HL-60 (cell line): ENCODE measurements at regions not wholly inside any gene's neighbourhood (a gene's known extent, or its start where the extent isn't known, plus 50 kb on each side); places are given as distances from the start of the nearest gene placed in this dataset.

ENCODE experiments used
- CTCF ChIP-seq: IDR thresholded peaks from one replicate; pipeline ENCODE4 v1.5.1; 2011; ENCODE audit warnings: low read length, control low read depth, inconsistent platforms; ENCODE audit not compliant: insufficient read depth
- GABPA ChIP-seq: IDR thresholded peaks from 2 replicates; pipeline ENCODE4 v1.6.1; 2012; ENCODE audit warnings: low read depth
- POLR2AphosphoS5 ChIP-seq: IDR thresholded peaks from 2 replicates; pipeline ENCODE4 v1.6.1; 2012; ENCODE audit warnings: low read depth
- REST ChIP-seq: IDR thresholded peaks from 2 replicates; pipeline ENCODE4 v1.6.1; 2012; ENCODE audit warnings: low read depth; ENCODE audit not compliant: insufficient replicate concordance
- SPI1 ChIP-seq: IDR thresholded peaks from 2 replicates; pipeline ENCODE4 v1.6.1; 2012; ENCODE audit warnings: low read depth, mild to moderate bottlenecking, borderline replicate concordance

GRCh38 chr14:87102811-87103378, 890.1 kb downstream of the GALC start:
- no peak for TF ChIP-seq CTCF
- no peak for TF ChIP-seq SPI1
- no peak for TF ChIP-seq POLR2AphosphoS5
- TF ChIP-seq GABPA = no peak
- TF ChIP-seq REST = no peak
